ENCODE measurements at regions not wholly inside any gene's neighbourhood (a gene's known extent, or its start where the extent isn't known, plus 50 kb on each side); places are given as distances from the start of the nearest gene placed in this dataset.

GRCh38 chr7:27399791-27400567 lies 157.4 kb downstream of the EVX1 start (continued):
- TF ChIP-seq EZH2 (IDR thresholded peaks at IDR 0.05) (no peak), ELF1 (IDR thresholded peaks at IDR 0.05; ENCODE audit: borderline replicate concordance, low read depth) (no peak), EZH2phosphoT487 (IDR thresholded peaks at IDR 0.05; ENCODE audit: borderline replicate concordance) (no peak), CEBPB (IDR thresholded peaks at IDR 0.05; ENCODE audit: low read depth) (no peak), REST (IDR thresholded peaks at IDR 0.05; ENCODE audit: low read depth) (no peak)

- Histone ChIP-seq H3K4me3 (replicated peaks in 1 of 2; ENCODE audit: low read depth in 1 of 2, low read length in 2 of 2) (no peak overlapping the region), H3K27me3 (ENCODE audit: insufficient read depth, low read length) (no peaks in the 10 kb centered on the region), H3K27ac (ENCODE audit: low read depth, low read length) (no peak overlapping the region), H3K9me3 (ENCODE audit: control insufficient read depth in 1 of 2, insufficient read depth in 1 of 2, low read depth in 1 of 2, low read length in 2 of 2) (no peaks in the 10 kb centered on the region), H3K9ac (ENCODE audit: low read length) (no peak overlapping the region), H2AFZ (ENCODE audit: low read depth, low read length, poor library complexity, severe bottlenecking) (no peak overlapping the region), H3K4me2 (ENCODE audit: low read length) (no peak overlapping the region), H3K79me2 (ENCODE audit: insufficient read depth, low read length) (no peaks in the 10 kb centered on the region), H4K20me1 (ENCODE audit: insufficient read depth) (no peaks in the 10 kb centered on the region), H3K4me1 (ENCODE audit: control insufficient read depth in 1 of 2, insufficient read depth in 2 of 2, low read length in 2 of 2) (no peaks in the 10 kb centered on the region), H3K9me2 (ENCODE audit: insufficient read depth) (no peaks in the 10 kb centered on the region), H3K36me3 (ENCODE audit: control insufficient read depth in 1 of 2, insufficient read depth in 2 of 2, low read length in 2 of 2) (no peaks in the 10 kb centered on the region)
- CTCF ChIA-PET: no interaction called here
- intact Hi-C loops (cut with micrococcal nuclease): no loop called here
- RAD21 ChIA-PET (ENCODE audit: low non-redundant PET in 1 of 2, low total read pairs in 2 of 2, uncharacterized antibody in 2 of 2, unreplicated experiment in 2 of 2): no interaction called here
- no peak for DNase-seq (ENCODE audit: low read depth, low spot score)
- ATAC-seq: no peak
- no peak for TF ChIP-seq CEBPB (IDR thresholded peaks at IDR 0.05; ENCODE audit: low read depth)
- TF ChIP-seq SRF (IDR thresholded peaks at IDR 0.05; ENCODE audit: low read depth): no peak
- no peak for TF ChIP-seq POLR2A (IDR thresholded peaks at IDR 0.05; ENCODE audit: borderline replicate concordance, extremely low read depth, insufficient read depth, insufficient read length)
- TF ChIP-seq EGR1 (IDR thresholded peaks at IDR 0.05; ENCODE audit: low read depth): no peak
- TF ChIP-seq ZNF274 (IDR thresholded peaks at IDR 0.05; ENCODE audit: low read depth, low read length): no peak
- TF ChIP-seq RAD21 (IDR thresholded peaks at IDR 0.05; ENCODE audit: low read depth): no peak
- no peak for TF ChIP-seq ATF3 (IDR thresholded peaks at IDR 0.05)
- TF ChIP-seq CTCF (IDR thresholded peaks at IDR 0.05 in 2 of 3, conservative IDR thresholded peaks at IDR 0.05 in 1 of 3; ENCODE audit: borderline replicate concordance in 1 of 3, insufficient read depth in 1 of 3, low read depth in 2 of 3, low read length in 2 of 3): no peak
- no peak for TF ChIP-seq SP1 (IDR thresholded peaks at IDR 0.05; ENCODE audit: low read depth)
- BruUV-seq (replicated peaks): no TSS peak
- POLR2A ChIA-PET: no interaction called here
Measured at GRCh38 chr7:27405780-27406179, 163.2 kb downstream of the EVX1 start.
